Progenitor cell of endocrine pancreas (in vitro differentiated cells): ENCODE measurements at regions not wholly inside any gene's neighbourhood (a gene's known extent, or its start where the extent isn't known, plus 50 kb on each side); places are given as distances from the start of the nearest gene placed in this dataset.
"Not testable (repeated sequence)": the region's sequence is repeated elsewhere in the genome, so short reads cannot be mapped to it uniquely, and the experiment has no call there.

Source experiments
- DNase-seq: peaks from one replicate; pipeline ENCODE4 v3.0.0; 2021; ENCODE audit warnings: low spot score; ENCODE audit not compliant: unreplicated experiment
- H3K27ac Mint-ChIP-seq: 2 replicates; pipeline ENCODE4 v1.8.0; 2021; ENCODE audit warnings: mild to moderate bottlenecking, moderate library complexity, mixed read lengths
- H3K27me3 Mint-ChIP-seq: 2 replicates; pipeline ENCODE4 v1.8.0; 2021; ENCODE audit warnings: mixed read lengths
- H3K36me3 Mint-ChIP-seq: 2 replicates; pipeline ENCODE4 v1.8.0; 2022; ENCODE audit warnings: mixed read lengths; ENCODE audit not compliant: insufficient read depth
- H3K4me1 Mint-ChIP-seq: 2 replicates; pipeline ENCODE4 v1.8.0; 2021; ENCODE audit warnings: low read depth, mixed read lengths
- H3K4me3 Mint-ChIP-seq: 2 replicates; pipeline ENCODE4 v1.8.0; 2021; ENCODE audit warnings: low read depth, mild to moderate bottlenecking, moderate library complexity, mixed read lengths
- H3K9me3 Mint-ChIP-seq: 2 replicates; pipeline ENCODE4 v1.8.0; 2021; ENCODE audit warnings: low read depth, mixed read lengths
- TF ChIP-seq, protein P1 (sequence below): fragments of 200-600 bp; sonication (generic); IDR thresholded peaks from one replicate; pipeline ENCODE4 v1.5.0; 2021; ENCODE audit warnings: antibody characterized with exemption, mild to moderate bottlenecking; ENCODE audit not compliant: unreplicated experiment

DNA sequence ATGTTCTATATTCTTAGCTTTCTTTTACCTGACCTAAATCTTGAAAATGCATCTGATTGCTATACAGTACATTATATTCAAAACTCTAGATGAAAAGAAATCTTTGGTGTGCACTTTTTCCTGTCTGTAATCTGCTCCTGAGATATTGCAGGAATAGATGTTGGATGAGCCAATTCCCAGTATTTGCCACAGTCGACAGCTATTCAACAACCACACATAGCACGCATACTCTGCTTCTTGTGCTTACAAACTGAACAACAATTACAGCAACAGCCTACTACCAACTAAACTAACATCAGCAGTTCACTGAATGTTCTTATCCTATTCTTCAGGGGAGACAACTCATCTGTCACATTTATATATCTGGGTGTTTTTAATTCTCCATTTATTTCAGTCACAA is 573.9 kb upstream of the GRID2 start:
- TF ChIP-seq, protein P1, sequence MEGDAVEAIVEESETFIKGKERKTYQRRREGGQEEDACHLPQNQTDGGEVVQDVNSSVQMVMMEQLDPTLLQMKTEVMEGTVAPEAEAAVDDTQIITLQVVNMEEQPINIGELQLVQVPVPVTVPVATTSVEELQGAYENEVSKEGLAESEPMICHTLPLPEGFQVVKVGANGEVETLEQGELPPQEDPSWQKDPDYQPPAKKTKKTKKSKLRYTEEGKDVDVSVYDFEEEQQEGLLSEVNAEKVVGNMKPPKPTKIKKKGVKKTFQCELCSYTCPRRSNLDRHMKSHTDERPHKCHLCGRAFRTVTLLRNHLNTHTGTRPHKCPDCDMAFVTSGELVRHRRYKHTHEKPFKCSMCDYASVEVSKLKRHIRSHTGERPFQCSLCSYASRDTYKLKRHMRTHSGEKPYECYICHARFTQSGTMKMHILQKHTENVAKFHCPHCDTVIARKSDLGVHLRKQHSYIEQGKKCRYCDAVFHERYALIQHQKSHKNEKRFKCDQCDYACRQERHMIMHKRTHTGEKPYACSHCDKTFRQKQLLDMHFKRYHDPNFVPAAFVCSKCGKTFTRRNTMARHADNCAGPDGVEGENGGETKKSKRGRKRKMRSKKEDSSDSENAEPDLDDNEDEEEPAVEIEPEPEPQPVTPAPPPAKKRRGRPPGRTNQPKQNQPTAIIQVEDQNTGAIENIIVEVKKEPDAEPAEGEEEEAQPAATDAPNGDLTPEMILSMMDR: no peak
- H3K27me3 Mint-ChIP-seq: no peaks in the 10 kb centered on the region
- no peak for DNase-seq
- H3K4me1 Mint-ChIP-seq: no peaks in the 10 kb centered on the region
- H3K27ac Mint-ChIP-seq: no peak overlapping the region
- no peaks in the 10 kb centered on the region for H3K9me3 Mint-ChIP-seq
- H3K36me3 Mint-ChIP-seq: no peaks in the 10 kb centered on the region
- H3K4me3 Mint-ChIP-seq: no peak overlapping the region

- no peaks in the 10 kb centered on the region for H3K27me3 Mint-ChIP-seq
Observed at GRCh38 chr4:91734682-91735081, 569.1 kb upstream of the GRID2 start.

GRCh38 chr4:91738831-91739230 is 564.9 kb upstream of the GRID2 start:
- H3K4me1 Mint-ChIP-seq, H3K27ac Mint-ChIP-seq, H3K4me3 Mint-ChIP-seq, H3K9me3 Mint-ChIP-seq, H3K27me3 Mint-ChIP-seq, DNase-seq, H3K36me3 Mint-ChIP-seq: not testable (repeated sequence)

More at GRCh38 chr4:91734682-91735081, 569.1 kb upstream of the GRID2 start:
- no peak overlapping the region for H3K27ac Mint-ChIP-seq
- no peak for DNase-seq
- H3K9me3 Mint-ChIP-seq: no peaks in the 10 kb centered on the region
- TF ChIP-seq, protein P1: no peak
- no peak overlapping the region for H3K4me3 Mint-ChIP-seq
- no peaks in the 10 kb centered on the region for H3K36me3 Mint-ChIP-seq
- no peaks in the 10 kb centered on the region for H3K4me1 Mint-ChIP-seq

GRCh38 chr4:91746551-91746950 is 557.2 kb upstream of the GRID2 start:
- no peak for DNase-seq
- H3K27ac Mint-ChIP-seq: no peak overlapping the region
- TF ChIP-seq, protein P1: no peak
- no peaks in the 10 kb centered on the region for H3K4me1 Mint-ChIP-seq
- no peaks in the 10 kb centered on the region for H3K27me3 Mint-ChIP-seq
- H3K4me3 Mint-ChIP-seq: no peak overlapping the region
- H3K9me3 Mint-ChIP-seq: peaks cover 19% of the 10 kb centered on the region
- no peaks in the 10 kb centered on the region for H3K36me3 Mint-ChIP-seq

- Mint-ChIP-seq H3K9me3 (no peaks in the 10 kb centered on the region), H3K27ac (no peak overlapping the region), H3K4me3 (no peak overlapping the region), H3K36me3 (no peaks in the 10 kb centered on the region), H3K4me1 (no peaks in the 10 kb centered on the region), H3K27me3 (no peaks in the 10 kb centered on the region)
- DNase-seq: no peak
- TF ChIP-seq, protein P1: no peak
Observed at GRCh38 chr4:91751961-91752360, 551.8 kb upstream of the GRID2 start.

- no peak overlapping the region for H3K4me3 Mint-ChIP-seq
- TF ChIP-seq, protein P1: no peak
- no peaks in the 10 kb centered on the region for H3K36me3 Mint-ChIP-seq
- no peak for DNase-seq
- H3K27ac Mint-ChIP-seq: no peak overlapping the region
- no peaks in the 10 kb centered on the region for H3K4me1 Mint-ChIP-seq
- no peaks in the 10 kb centered on the region for H3K9me3 Mint-ChIP-seq
- no peaks in the 10 kb centered on the region for H3K27me3 Mint-ChIP-seq
Observed at GRCh38 chr4:91754716-91755115, 549.0 kb upstream of the GRID2 start.
